Right ventricle myocardium inferior (tissue), 1 donor: ENCODE measurements at regions not wholly inside any gene's neighbourhood (a gene's known extent, or its start where the extent isn't known, plus 50 kb on each side); places are given as distances from the start of the nearest gene placed in this dataset.

Experiments used
- ATAC-seq: fragments of 200-7000 bp; cut with Tn5 transposase; one replicate; pipeline ENCODE4 v1.9.1; 2020; ENCODE audit warnings: mild to moderate bottlenecking, moderate library complexity
- DNase-seq: peaks from one replicate; pipeline ENCODE4 v3.0.0; 2021; ENCODE audit errors: missing footprints
- intact Hi-C: fragments of 100-400 bp; cut with DNase I; formaldehyde crosslinking; loops from one replicate; pipeline ENCODE4 v1.11.0; 2022
- donor health status: DM: no; HTN: yes; CAD: no; lungs with severe emphysema.

DNA sequence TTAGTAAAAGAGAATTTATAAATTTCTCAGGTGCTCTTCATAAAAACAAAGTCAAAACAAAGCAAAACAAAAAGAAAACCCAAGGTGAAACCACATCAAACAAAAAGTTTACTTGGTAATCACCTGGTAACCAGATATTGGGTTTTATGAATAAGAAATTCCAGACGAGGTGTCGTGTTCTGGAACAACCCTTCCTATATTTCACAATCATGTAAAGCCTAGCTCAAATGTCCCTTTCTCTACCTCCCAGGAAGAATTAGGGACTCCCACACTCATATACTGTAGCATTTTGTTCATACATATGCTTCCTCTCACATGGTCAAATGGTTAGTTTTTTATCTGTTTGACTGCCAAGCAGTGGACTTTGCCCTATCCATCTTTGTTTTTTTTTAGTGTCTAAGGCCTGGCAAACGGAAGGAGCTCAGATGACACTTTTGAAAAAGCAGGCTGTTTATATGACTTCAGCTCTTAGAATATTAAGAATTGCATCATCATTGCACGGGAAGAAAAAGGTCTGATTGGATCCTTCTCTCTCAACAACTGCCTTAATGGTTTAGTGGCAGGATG lies 326.7 kb upstream of the TBL1XR1 start:
- DNase-seq: no peak
- no peak for ATAC-seq
- intact Hi-C loops: no loop called here

DNA sequence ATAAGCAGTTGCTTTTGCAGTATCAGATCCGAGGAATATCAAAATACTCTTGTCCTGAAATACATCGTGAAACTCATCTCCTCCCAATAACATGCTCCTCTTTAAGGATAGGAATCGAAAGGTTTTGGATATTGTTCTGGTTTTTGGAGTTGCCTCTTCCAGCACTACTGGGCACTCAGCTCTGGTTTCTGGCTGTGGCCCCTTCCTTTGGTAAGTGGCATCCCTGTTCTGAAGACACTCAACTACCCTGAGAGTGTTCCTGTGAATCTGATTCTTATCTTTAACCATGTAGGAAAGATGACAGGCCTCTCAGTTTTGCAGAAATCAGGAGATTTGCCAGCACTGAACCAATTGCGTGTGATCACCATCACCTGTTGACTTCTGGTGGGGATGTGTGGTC lies 327.5 kb upstream of the TBL1XR1 start:
- intact Hi-C loops: no loop called here
- ATAC-seq (no peak), DNase-seq (no peak)

DNA sequence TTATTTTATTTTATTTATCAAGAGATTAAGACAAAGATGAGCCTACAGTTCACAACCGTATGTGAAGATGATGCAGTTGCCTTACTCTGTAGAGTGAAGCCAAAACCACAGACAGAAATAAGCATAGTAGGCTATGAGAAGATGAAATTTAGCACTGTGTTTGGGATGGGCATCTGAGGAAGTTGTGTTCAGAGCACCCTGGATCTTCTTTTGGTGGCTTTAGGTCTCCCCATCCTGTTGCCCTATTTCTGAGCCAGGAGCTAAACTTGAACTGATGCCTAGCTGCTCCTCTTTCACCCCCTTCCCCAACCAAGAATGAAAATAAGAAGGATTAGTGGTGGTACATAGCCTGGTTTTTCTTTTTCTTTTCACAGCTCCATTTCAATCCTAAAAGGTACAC lies 328.1 kb upstream of the TBL1XR1 start:
- ATAC-seq: no peak
- no peak for DNase-seq
- intact Hi-C loops: no loop called here

DNA sequence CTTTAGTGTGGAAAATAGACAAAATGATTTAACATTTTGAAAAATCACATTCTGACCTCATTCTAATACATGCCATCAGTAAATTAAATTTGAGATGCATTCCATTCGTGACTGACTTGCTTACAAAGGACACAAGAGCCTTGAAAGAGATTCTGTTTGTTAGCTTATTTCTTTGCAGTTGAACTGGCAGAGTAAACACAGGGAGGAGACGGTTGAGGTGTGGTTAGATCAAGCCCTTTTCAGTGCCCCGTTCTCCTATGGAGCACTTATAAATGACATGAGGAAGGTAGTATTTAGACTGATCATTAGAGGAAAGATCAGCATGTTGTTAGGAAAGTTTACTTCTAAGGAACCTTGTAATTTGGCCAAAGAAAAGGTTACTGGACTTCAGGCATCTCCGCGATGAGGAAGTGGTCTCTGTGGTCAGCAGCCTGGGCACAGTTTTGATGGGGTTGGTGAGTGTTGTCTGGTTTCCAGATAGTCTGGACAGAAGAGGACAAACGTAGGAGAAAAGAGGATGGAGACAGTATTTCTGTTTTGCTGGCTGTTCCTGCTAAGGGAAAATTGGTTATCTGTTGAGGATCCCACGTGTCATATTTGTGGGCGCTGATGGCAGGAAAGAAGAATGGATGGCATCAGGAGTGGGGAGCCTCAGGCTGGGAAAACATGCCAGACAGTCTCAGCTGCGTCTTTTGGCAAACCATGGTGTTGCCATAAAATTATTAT lies 328.9 kb upstream of the TBL1XR1 start:
- ATAC-seq (no peak), DNase-seq (no peak)
- intact Hi-C loops: no loop called here

DNA sequence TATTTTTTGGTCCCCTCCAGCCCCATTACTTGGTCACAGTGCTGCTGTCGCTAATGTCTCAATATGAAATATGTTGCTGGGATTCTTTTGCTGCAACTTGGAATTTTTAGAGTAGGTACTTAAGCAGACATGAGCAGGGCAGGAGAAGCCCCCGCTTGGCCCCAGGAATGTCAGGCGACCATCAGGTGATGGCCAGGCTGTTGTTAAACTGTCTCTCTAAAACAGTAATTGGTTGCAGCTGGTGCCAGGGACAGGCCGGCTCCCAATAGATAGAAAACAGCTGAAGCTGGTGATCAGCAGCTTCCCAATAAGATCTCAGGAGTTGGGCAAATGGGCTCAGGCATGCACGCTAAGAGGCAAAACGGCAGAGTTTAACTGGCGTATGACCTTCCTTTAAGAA lies 329.9 kb upstream of the TBL1XR1 start:
- intact Hi-C loops: no loop called here
- ATAC-seq (no peak), DNase-seq (no peak)

DNA sequence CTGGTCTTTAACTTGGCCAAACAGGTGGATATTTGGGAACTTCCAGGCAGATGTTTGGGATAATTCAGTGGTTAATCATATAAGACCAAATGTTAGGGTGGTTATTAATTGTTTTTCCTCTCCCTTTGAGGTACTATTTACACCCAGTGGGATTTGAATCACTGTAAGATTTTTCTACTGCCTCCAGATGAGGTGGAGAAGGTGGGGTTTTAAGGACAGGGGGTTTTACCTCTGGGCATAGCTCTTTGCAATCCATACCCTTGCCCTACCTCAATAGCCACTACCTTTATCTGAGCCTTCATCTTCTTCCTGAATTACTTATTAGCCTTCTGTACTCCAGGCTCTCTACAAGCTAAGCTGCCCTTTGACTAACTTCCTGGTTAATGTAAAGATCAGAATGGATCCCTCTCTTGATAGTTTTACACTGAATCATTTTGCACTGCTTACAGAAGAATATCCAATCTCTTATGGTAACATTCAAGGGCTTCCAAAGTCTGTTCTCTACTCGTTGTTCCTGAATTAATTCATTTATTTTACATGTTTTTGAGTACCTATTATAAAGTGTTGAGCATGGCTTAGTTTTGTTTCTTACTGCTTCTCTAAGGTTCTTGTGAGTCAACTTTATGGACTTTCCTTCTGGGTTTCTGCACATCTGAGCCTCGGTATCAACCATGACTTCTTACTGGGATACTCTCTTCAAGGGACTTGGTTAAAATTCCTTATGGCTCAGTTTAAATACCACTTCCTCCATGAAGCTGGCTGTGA lies 331.2 kb upstream of the TBL1XR1 start:
- DNase-seq: no peak
- no peak for ATAC-seq
- intact Hi-C loops: no loop called here

DNA sequence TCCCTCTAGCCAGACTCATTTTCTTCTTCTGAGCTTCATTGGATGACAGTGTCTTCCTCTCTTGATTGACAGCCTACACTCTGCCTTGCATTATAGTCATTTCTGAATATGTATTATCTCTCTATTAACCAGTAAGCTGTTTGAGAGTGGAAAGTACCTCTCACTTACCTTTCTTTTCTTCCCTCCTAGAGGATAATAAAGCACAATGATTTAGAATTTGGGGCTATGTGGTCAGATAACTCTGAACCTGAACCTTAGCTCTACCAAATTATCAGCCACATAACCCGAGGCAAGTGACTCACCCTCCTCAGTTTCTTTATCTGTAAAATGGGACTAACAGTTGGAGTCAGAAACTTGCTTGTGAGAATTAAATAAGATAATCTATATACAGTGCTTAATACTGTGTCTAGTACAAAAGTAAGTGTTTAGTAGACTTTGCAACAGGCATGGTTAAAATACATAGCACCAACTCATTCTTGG lies 331.8 kb upstream of the TBL1XR1 start:
- no peak for DNase-seq
- intact Hi-C loops: no loop called here
- no peak for ATAC-seq

DNA sequence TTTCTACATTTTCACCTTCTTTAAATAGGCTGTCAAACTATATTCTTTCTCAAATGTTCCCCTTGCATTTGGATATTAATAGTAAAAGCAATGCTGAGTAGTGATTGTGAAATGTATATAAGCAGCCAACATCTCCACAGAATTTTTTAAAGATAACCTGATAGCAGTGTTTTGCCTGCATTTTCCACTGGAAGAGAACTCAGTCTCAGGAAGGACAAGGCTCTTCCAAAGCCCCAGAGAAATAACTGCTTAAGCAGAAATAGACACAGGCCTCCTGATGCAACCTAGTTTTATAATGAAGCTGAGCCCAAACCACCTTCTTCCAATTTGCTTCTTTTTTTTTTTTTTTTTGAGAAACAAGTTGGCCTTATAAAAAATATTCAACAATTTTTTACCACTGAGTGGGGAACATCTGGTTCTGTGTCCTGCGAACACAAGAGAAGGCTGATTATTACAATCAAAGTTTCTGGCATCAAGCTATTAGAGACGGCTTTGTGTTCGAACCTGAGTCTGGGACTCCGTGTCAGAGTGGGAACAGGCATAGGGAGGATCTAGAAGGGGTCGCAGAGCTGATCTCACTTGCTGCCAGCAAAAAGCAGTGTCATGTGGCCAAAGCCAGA lies 332.5 kb upstream of the TBL1XR1 start:
- ATAC-seq (peak; percentile 73), DNase-seq (no peak)
- intact Hi-C loops: no loop called here

DNA sequence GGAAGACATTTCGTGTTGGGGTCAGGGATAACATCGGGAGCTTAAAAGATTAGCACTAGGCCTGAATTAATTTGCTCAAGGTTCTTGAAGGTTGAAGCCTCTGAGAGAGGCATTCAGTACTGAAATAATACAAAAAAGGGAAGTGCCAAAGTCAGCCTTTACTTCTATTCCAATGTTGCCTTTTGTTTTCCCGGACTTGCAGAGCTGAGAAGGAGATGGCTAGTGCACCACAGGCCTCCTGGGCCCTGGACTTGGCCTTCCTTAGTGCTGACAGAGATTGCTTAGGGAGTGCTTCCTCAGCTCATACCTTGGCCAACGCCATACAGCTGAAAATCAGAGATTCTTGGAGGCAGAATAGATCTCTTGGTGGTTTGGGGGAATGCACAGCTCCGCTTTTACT lies 333.6 kb upstream of the TBL1XR1 start:
- intact Hi-C loops: no loop called here
- ATAC-seq (peak; percentile 72), DNase-seq (peak; percentile 70)

DNA sequence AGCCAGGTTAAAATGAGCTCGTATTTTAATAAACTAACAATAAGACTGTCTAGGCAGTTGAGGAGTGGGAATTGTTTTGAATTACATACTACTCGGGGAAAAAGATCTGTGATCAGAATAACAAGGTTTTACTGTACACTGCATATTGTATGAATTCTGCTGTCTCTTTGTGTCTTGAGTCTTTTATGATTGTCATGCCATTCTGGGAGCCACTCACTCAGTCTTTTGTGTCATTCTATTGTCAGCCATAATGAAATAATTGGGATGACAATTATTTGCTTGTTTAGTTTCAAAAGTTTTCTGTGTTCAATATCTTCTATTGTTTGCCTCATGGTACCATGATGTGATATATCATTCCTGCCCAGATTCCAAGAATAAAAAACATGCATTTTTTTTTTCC lies 339.6 kb upstream of the TBL1XR1 start:
- ATAC-seq (no peak), DNase-seq (no peak)
- intact Hi-C loops: no loop called here

DNA sequence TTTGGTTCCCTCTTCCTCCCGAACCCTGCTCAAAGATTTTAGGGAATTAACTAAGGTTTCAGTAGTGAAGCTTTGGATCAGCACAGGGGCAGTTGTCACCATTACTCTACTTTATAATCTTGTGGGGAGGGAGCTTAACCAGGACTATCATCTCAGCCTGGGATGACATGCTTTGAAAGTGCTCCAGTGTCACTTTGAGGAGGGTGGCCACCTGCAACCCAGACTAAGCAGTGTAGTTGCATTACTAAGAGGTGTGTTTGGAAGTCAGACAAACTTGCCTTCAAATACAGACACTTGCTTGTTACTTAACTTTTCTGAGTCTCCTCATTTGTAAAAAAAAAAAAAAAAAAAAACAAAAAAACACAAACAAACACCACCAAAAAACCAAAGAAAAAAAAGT lies 340.3 kb upstream of the TBL1XR1 start:
- ATAC-seq (no peak), DNase-seq (no peak)
- intact Hi-C loops: no loop called here

DNA sequence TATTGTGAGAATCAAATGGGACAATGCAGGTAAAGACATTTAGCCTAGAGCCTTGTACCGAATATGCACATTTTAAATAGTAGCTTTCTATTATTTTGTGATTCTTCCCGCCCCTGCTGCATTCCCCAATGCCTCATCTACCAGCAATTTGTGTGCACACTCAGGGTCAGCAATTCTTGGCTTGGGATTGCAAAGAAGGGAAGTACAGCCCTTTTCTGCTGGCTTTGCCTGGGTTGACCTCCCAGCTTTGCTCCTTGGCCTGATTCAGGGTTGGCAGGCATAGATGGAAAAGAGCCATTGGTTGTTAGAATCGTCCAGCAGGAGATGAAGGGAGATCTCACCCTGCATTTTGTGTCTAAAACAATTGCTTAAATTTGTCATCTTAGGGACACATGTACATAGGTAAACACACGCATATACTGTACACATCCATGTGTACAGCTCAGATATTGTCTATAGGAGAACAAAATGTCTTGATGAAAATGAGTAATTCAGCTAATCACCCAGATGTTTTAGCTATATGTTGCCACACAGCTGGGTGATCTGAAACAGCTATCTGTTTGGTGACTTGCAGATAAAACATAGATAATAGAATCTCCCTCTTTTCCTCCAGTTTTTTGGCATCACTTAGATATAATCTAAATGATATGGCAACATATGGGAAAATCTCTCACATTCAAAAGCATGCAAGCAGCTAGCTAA lies 340.9 kb upstream of the TBL1XR1 start:
- DNase-seq (no peak), ATAC-seq (peak; percentile 95)
- intact Hi-C loops: no loop called here

DNA sequence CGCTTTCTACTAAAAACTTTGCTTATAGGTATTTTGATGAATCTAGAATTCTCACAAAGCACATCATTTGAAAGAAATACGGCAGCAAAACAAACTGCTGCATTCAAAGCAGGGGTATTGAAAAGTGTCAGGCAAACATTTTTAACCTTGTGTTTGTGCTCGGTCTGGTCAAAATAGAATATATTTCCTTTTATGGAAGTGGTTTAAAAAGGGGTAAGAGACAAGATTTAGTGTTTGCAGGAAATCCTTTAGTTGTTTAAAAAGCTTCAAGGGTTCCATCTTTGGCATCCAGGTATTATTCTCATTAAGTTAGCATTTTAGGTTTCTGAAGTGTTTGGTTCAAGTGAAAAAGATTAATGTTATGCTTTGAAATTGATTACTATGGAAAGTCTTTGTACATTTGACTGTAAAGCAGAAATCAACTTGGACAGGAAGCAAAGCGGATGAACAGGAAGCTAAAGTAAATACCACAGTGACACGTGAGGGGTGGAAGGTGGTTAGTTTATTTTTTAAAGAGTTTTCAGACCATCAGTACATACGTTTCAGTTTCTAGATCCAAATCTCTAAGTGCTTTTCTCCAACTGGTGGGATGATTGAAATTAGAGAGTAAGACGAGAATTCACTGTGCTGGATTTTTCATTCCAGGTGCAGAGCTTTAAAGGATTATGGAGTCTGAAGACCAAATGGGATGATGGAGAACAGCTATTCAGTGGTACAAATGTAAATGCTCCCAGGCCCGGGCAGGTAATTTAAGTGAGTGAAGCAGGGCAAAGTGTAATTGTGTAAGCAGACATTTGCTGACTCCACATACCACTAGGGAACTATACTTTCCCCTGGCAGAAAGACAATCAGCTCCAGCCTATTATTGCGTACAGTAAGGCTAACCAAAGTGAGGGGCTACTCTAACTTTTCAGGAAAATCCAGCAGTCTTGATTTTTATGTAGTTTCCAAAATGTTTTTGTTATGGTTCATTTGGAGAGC lies 341.8 kb upstream of the TBL1XR1 start:
- intact Hi-C loops: no loop called here
- ATAC-seq (no peak), DNase-seq (no peak)

DNA sequence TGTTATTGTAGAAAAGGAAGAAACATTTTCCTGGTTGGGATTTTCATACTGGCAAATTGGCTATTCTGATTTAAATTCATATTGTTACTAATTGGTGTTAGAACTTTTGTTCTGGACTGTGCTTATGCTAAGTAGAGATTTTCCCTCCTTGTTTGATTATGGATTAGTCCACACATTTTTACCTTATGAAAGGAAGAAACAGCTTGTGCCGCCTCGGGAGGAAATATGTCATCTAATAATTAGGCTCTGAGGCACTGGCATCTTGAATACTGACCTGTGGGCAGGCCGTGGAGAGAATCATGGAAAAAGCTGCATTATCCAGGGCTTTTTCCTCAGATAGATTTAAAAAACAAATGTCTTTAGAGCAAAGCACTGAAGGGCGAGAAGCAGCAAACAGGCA lies 344.3 kb upstream of the TBL1XR1 start:
- intact Hi-C loops: no loop called here
- DNase-seq: no peak
- no peak for ATAC-seq

DNA sequence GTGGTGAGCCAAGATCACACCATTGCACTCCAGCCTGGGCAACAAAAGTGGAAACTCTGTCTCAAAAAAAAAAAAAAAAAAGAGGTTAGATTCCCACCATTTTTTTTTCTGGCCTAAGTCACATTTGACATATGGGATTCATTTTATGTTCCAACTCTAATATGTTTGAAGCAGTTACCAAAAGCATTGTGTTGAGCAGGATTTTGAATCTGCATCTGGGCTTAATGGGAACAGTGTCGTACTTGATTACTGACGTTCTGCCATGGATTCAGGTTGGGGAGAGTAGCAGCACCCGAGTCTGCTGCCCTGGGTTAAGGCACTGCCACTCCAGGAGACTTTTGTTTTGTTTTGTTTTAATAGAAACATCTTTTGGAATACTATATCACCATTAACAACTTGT lies 348.7 kb upstream of the TBL1XR1 start:
- intact Hi-C loops: no loop called here
- ATAC-seq: no peak

DNA sequence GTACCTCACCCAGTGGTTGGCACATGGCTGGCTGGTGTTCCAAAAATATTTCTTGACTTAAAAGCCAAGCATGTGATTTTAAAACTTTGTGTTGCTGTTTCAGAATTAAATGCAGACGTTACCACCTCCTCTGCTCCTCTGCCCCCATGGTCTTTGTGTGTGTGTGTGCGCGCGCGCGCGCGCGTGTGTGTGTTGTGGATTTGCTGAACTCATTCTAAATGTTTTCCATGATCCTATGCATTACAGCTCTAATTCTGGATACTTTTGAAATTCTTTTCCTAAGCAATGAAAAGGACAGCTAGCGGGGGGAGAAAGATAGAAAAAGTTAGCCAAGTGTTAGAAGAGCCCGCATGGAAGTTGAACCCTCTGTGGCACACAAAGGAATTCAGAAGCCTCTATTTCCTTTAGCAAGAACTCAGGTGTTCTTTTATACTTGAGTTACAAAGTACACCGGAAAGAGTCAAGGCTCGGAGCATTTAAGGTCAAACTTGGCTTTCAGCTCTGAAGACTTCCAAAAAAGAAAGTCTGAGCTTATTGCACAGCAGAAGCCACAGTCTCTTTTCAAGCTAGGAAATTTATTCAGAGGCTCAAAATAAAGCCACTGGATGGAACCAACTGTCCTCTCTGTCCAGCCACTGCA lies 350.5 kb upstream of the TBL1XR1 start:
- intact Hi-C loops: no loop called here
- no peak for DNase-seq
- ATAC-seq: no peak

More for the DNA sequence above, 348.7 kb upstream of the TBL1XR1 start:
- no peak for DNase-seq

DNA sequence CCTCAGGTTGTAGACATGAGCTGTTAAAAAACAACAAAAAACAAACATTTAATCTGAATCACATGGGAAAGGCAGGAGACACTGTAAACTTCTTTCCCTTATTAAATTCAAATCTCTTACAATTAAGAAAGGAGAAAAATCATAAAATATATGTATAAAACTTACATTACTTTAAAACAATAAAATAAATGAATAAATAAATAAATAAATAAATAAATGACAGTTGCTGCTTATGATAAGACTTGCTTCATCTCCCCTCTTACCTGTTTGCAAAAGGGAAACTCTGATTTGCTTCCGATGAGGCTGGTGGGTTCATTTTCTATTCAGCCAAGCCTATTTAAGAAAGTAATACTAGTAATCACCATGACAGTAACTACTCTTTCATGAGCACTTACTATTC lies 353.4 kb upstream of the TBL1XR1 start:
- no peak for DNase-seq
- intact Hi-C loops: no loop called here
- ATAC-seq: no peak

DNA sequence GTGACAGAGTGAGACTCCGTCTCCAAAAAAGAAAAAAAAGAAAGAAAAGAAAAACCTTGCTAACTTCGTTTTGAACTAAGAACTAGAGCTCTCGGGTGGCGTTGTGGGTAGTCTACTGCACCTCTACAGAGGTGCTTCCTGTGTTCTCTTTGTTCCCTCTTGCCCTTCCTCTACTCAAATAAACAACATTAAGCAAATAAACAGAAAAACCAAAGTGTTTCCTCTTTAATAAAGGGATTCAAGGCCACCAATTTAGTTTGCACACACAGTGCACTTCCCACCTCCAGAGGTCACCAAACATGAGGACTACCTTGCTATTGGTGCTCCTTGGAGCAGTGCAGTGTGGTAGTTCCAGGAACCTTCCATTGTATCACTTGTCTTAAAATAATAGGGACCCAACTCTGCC lies 354.2 kb upstream of the TBL1XR1 start:
- DNase-seq (no peak), ATAC-seq (no peak)
- intact Hi-C loops: no loop called here
